ENCODE measurements at regions not wholly inside any gene's neighbourhood (a gene's known extent, or its start where the extent isn't known, plus 50 kb on each side); places are given as distances from the start of the nearest gene placed in this dataset.

DNA sequence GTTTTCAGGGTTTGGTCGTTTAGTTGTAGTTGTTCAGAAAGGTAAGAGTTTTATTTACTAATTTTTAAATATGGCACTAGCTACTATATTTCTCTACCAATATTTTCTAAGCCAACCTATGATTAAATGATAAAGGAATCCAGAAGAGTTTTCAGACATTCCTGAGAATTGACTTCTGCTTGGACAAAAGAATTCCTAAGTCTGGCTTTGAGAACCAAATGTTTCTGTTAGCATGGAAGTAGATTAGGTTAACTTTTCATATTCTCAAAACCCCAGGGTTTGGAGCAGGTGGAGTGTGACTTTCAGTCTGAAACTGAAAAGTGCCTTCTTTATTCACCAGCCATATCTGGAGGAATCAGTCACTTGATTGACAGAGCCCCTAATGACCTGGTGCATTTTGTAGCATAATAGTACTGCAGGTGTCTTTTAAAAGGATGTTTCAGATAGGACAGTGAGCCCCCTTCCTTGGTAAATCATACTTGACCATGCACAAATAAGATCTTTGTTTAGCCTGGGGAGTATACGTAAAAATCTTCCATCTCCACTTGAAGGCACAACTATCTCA lies 457.0 kb upstream of the ZNF462 start:
- TF ChIP-seq, protein P1, sequence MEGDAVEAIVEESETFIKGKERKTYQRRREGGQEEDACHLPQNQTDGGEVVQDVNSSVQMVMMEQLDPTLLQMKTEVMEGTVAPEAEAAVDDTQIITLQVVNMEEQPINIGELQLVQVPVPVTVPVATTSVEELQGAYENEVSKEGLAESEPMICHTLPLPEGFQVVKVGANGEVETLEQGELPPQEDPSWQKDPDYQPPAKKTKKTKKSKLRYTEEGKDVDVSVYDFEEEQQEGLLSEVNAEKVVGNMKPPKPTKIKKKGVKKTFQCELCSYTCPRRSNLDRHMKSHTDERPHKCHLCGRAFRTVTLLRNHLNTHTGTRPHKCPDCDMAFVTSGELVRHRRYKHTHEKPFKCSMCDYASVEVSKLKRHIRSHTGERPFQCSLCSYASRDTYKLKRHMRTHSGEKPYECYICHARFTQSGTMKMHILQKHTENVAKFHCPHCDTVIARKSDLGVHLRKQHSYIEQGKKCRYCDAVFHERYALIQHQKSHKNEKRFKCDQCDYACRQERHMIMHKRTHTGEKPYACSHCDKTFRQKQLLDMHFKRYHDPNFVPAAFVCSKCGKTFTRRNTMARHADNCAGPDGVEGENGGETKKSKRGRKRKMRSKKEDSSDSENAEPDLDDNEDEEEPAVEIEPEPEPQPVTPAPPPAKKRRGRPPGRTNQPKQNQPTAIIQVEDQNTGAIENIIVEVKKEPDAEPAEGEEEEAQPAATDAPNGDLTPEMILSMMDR (IDR thresholded peaks at IDR 0.05): no peak
- no peak for TF ChIP-seq POLR2A (IDR thresholded peaks at IDR 0.05)
